ENCODE measurements at regions not wholly inside any gene's neighbourhood (a gene's known extent, or its start where the extent isn't known, plus 50 kb on each side); places are given as distances from the start of the nearest gene placed in this dataset.

GRCh38 chr4:113837397-113837796 lies 75.9 kb upstream of the CAMK2D start:
- in situ Hi-C loops (cut with HindIII; ENCODE audit: low sequenced_read_pairs): no loop called here
- no peak overlapping the region for H3K4me3 ChIP-seq (ENCODE audit: low read depth, low read length)
- no peak for TF ChIP-seq CTCF (IDR thresholded peaks at IDR 0.05; ENCODE audit: low read depth, low read length, missing control alignments)
- DNase-seq (ENCODE audit: low read depth): peak; percentile 49

- in situ Hi-C loops (cut with HindIII; ENCODE audit: low sequenced_read_pairs): no loop called here
- TF ChIP-seq CTCF (IDR thresholded peaks at IDR 0.05; ENCODE audit: low read depth, low read length, missing control alignments): no peak
- DNase-seq (ENCODE audit: low read depth): peak; percentile 22
- H3K4me3 ChIP-seq (ENCODE audit: low read depth, low read length): no peak overlapping the region
These were observed 73.5 kb upstream of the CAMK2D start for GRCh38 chr4:113835005-113835404.

GRCh38 chr4:113834298-113834697 lies 72.8 kb upstream of the CAMK2D start:
- H3K4me3 ChIP-seq (ENCODE audit: low read depth, low read length): no peak overlapping the region
- no peak for TF ChIP-seq CTCF (IDR thresholded peaks at IDR 0.05; ENCODE audit: low read depth, low read length, missing control alignments)
- DNase-seq (ENCODE audit: low read depth): no peak
- in situ Hi-C loops (cut with HindIII; ENCODE audit: low sequenced_read_pairs): no loop called here

- no peak for DNase-seq (ENCODE audit: low read depth)
- TF ChIP-seq CTCF (IDR thresholded peaks at IDR 0.05; ENCODE audit: low read depth, low read length, missing control alignments): no peak
- H3K4me3 ChIP-seq (ENCODE audit: low read depth, low read length): no peak overlapping the region
- in situ Hi-C loops (cut with HindIII; ENCODE audit: low sequenced_read_pairs): no loop called here
These were observed 71.3 kb upstream of the CAMK2D start for GRCh38 chr4:113832803-113833202.

- TF ChIP-seq CTCF (IDR thresholded peaks at IDR 0.05; ENCODE audit: low read depth, low read length, missing control alignments): no peak
- in situ Hi-C loops (cut with HindIII; ENCODE audit: low sequenced_read_pairs): no loop called here
- no peak overlapping the region for H3K4me3 ChIP-seq (ENCODE audit: low read depth, low read length)
- no peak for DNase-seq (ENCODE audit: low read depth)
These were observed 69.9 kb upstream of the CAMK2D start for GRCh38 chr4:113831457-113831856.

- H3K4me3 ChIP-seq (ENCODE audit: low read depth, low read length): no peak overlapping the region
- in situ Hi-C loops (cut with HindIII; ENCODE audit: low sequenced_read_pairs): no loop called here
- no peak for DNase-seq (ENCODE audit: low read depth)
- TF ChIP-seq CTCF (IDR thresholded peaks at IDR 0.05; ENCODE audit: low read depth, low read length, missing control alignments): no peak
These were observed 67.2 kb upstream of the CAMK2D start for GRCh38 chr4:113828702-113829101.

GRCh38 chr4:113827285-113827684 lies 65.7 kb upstream of the CAMK2D start:
- in situ Hi-C loops (cut with HindIII; ENCODE audit: low sequenced_read_pairs): no loop called here
- no peak for TF ChIP-seq CTCF (IDR thresholded peaks at IDR 0.05; ENCODE audit: low read depth, low read length, missing control alignments)
- H3K4me3 ChIP-seq (ENCODE audit: low read depth, low read length): no peak overlapping the region
- no peak for DNase-seq (ENCODE audit: low read depth)

All from astrocyte of the cerebellum (primary cell).